Endothelial cell of hepatic sinusoid (primary cell): ENCODE measurements at regions not wholly inside any gene's neighbourhood (a gene's known extent, or its start where the extent isn't known, plus 50 kb on each side); places are given as distances from the start of the nearest gene placed in this dataset.
"Not testable (repeated sequence)": the region's sequence is repeated elsewhere in the genome, so short reads cannot be mapped to it uniquely, and the experiment has no call there.

ENCODE experiments used
- in situ Hi-C: cut with HindIII; loops from 2 replicates; pipeline ENCODE4 v1.10.0; 2017; ENCODE audit warnings: low sequenced_read_pairs

DNA sequence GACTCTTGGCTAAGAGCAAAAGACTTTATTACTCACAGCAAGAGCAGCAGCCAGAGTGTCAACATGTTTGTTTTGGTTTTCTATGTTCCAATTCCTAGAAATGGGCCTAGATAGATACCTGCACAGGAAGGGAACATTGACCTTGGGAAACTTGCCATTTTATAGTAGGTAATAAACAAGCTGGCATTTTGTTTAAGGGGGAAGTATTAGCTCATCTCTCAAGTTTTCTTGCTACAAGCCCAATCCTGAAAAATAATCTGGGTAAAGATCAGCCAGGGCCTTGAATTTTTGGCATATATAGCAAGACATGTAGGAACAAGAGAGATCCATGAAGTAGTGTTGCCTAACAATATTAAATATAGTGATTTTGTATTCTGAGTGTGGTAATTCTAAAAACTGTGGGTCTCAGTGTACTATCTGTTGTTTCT lies 51.4 kb upstream of the RGL1 start:
- in situ Hi-C loops = loop anchor here (5.0 kb wide), 1 partner anchor 74 kb away; no protein-coding TSS in a partner anchor

DNA sequence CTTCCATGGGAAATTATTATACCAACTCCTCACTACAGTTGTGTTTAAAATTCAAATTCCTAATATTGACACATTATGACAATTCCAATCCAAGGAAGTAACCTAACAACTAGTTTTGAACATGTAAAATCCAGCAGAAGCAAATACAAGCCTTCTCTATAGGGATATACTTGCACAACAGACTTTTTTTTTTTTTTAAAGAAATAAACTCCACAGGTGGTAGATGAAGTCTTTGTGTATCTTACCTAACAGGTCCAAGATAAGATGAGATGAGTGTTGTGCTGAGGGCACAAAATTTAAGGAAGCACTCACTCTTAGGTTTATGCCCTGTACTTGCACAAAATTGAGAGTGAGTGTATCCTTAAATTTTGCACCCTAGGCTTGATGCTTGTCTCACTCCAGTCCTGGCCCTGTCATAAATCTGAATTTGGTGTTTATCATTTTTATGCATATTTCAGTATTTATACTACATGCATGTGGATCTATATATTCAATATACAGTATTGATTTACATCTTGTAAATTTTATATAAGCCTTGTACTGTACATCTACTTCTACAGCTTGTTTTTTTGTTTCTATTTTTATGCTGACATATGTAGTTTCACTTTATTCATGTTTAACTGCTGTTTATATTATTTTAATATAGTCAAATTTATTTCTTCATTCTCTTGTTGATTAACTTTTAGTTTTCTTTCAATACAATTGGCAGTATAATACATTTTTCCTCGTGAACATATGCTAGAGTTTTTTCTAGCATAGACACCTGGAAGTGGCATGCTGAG lies 60.6 kb upstream of the RGL1 start:
- in situ Hi-C loops = no loop called here

DNA sequence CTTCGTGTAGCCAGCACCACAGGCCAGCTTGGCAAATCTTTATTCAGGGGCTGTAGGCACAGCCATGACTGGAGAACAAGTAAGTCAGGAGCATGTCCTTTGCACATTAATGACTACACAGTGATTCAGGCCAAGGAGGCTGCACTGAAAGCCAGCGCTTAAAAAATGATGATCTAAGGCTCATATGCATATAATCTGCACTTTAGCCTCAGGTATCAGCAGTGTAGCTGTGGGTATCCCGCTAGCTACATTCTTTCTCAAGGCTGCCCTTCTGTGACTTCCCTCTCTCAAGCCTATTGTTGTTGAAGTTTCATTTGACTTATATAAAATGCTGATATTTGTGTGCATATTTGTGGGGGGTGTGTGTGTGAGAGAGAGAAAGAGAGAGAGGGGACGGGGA lies 62.6 kb upstream of the RGL1 start:
- in situ Hi-C loops = no loop called here

DNA sequence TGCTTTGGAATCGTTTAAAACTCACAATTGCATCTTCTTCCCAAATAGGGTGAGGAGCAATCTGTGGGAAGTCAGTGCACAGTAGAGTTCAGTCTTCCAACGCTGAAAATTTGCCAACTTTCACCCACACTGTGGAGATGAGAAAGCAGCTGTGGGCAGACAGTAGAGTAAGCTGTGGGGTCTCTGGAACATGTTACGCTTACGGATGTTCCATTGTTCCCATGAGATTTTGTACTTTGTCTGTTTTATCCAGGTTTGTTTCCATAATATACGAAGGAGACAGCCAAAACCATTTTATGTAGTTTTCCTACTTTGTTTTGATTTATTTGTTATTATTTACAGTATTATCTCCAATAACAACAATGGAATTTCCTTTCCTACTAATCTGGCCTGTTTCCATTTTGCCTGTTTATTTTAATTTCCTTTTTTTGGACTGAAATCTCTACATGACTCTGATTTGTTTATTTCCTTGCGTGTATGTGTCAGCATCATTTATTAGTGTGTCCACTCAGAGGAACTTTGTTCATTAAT lies 65.1 kb upstream of the RGL1 start:
- in situ Hi-C loops = no loop called here

DNA sequence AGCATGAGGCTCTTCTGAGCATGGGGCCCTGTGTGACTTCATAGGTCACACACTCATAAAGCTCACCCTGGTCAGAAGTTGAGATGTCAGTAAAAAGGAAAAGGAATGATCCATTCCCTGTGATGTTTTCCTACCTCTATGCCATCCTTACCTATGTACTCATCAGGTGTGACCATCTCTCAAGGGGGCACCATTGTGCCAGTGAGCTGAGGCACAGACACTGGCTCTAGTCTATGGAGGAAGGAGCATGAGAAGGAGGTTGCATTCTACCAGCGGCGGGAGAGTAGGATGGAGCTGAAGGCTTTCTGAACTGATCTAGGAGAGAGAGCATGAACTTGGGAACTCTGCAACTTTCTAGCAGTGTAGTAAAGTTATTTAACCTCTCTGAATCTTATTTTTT lies 65.8 kb upstream of the RGL1 start:
- in situ Hi-C loops = no loop called here

DNA sequence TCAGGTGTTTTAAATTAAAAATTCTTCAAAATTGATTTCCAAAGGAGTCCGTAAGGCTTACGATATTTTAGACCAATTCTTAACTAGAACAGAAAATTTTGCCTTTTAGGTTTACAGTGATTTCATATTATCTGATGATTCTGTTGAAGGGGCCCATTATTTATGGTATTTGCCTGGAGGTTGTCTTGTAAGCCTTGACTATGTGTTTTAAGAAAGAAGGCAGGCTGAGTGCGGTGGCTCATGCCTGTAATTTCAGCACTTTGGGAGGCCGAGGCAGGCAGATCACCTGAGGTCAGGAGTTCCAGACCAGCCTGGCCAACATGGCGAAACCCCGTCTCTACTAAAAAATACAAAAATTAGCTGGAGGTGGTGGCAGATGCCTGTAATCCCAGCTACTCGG lies 67.0 kb upstream of the RGL1 start:
- in situ Hi-C loops = not testable (repeated sequence)

DNA sequence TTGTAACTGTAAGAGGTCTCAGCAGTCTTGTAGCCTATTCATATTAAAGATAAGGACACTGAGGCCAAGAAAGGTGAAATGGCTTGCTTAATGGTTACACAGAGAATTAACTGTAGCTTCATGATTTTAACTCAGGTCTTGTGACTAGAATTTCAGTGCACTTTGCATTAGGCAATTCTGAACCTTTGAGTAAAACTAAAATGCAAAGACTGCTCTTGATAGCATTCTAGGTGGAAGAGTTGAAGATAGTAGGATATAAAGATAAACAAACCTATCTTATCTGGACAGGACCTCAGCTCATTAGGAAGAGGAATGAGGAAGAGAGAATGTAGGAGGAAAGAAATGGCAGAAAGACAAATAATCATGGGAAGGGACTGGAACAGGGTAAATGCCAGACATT lies 68.6 kb upstream of the RGL1 start:
- in situ Hi-C loops = no loop called here

DNA sequence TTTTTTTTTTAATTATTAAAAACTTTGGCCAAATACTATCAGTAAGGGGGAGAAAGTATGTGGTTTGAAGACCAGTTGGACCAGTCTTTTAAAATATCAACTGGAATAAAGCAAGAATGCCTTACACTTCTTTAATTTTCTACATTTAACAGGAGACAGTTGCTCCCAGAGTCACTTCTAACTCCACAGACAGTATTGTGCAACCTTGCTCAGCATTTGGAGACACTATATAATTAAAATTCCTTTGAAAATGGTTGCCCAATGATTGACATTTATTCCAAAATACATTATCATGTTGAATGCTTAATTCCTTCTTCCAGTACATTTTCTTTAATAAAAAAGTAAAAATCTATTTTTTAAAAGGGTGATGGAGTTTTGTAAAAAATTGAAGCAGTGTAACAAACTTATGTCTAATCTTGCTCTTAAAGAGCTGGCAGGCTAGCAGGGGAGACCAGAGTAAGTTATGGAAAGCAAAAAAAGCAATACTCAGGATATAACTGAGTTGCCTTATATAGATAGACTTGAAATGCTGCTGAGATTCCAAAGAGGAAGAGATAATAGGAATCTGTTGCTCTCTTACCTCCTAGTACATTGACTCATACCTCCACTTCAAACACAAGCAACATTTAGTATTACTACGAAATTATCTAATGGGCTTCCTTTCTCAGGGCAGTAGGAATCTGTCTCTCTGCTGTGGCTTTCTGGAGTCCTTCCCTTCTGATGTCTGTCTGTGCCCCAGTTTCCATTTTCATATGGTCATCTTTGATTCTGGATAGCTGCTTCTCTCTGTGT lies 69.7 kb upstream of the RGL1 start:
- in situ Hi-C loops = no loop called here

DNA sequence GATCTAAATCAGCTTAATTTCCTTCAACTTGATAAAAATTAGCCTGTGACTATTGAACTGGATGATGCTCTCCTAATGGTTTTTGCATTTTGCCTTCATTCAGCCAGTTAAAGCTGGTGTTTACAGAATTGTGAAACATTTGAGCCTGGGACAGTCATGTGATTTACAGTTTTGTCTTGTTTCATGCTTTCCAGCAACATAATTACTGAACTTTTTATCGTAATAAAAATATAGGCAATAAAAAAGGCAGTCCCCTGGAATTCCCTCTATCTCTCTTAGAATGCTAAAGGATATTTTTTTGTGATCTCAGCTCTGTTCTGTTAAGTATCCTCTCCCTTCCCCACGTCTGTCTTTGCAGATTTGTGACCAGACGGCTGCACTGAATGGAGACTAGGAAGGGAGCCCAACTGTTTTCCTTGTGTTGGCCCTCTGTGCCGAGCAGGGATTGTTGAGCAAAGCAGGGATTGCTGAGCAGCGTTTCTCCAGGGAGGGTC lies 70.3 kb upstream of the RGL1 start:
- in situ Hi-C loops = no loop called here

DNA sequence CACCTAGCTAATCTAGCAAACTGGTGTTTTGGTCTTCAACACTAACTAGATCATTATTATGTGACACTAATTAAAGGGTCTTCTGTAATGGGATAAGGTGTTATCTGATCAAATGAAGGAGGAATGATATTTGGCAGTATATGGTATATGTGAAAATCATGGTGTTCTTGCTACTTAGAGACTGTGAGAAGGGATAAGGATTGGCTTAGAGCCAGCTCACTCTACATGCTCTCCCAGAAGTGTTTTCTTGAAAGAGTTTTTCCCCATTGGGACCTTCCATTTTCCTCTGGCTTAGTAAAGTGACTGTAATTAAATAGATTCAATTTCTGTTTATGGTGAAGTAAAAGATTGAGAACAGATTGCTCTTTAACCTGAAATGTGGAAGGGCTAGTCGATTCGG lies 71.2 kb upstream of the RGL1 start:
- in situ Hi-C loops = no loop called here

DNA sequence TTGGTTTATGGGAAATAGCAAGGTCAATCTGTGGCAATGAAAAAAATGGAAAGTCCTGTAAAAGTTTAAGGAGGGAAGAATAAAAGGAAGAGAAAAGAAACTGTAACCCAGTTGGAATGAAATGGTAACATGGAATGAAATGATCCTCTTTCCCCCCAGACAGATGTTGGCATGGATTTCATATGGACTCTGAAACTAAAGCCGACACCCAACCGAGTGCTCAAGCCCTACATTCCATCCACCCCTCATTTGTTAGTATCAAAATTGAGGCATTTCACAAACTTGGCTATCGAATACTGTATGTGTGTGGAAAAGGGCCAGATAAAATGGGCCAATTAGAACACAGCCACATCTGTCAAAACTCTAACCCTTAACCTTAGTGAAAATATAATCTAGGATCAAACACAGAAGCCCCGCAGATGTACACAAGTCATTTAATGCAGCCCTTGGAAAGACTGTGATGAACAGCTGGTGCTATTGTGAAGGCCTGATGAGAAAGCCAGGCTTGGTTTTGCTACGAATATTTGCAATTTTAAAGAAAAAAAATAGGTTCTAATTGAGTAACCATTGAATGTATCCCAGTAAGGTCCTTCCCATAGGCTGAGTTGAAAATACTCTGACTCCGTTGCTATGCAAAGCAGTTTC lies 72.6 kb upstream of the RGL1 start:
- in situ Hi-C loops = no loop called here

DNA sequence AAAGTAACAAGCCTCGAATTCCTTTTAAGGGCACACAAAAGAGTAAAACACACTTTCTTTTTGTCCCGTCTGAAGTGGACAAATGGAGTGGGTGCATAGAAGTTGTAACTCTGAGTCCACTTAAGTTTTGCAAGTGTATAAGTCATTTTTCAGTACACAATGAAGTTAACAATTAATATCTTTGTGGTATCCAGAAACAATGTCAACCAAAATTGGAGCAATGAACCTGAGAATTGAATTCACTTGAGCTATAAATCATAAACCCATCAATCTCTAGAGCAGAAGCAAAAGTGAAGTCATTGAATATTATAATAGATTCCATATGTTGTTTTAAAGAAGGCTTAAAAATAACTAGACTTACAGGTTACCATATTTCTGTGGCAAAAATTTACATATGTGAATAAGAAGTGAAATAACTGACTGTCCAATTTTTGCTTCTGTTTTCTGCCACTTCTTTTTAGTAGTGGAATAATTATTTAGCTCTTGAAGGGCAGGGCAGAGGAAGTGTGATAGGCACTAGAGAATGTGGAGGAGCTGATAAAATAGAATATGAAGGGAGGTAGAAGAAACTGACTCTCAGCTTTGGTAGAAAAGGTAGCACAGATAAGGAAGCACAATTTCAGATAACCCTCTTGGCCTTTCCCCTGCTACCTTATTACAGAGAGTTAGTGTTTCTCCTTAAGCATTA lies 73.9 kb upstream of the RGL1 start:
- in situ Hi-C loops = no loop called here

DNA sequence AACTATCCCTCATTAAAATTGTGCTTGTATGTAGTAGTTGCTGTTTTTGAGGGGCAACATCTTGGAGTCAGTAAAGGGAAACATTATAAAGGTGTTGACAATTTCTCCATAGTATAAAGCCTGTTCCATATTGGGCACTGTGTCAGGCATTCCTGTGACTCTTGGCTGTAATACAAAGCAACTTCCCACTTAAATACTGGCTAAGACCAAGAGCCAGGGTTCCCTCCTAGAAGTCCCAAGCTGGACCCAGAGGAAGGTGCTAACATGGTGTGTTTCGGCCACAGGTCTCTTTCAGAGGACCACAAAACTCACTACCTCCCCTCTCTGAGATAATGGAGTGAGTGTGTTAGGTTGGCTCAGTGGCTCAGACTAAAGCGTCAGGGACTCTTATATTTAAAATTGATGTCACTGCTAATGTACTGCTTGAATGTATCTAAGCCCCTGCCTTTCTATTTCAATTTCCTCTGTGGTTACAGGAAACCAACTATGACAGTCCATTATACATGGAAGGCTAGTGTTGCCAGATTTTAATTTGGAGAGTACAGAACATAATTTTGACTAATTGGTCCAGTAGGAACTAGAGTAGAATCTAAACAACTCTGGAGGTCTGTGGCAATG lies 74.7 kb upstream of the RGL1 start:
- in situ Hi-C loops = no loop called here

DNA sequence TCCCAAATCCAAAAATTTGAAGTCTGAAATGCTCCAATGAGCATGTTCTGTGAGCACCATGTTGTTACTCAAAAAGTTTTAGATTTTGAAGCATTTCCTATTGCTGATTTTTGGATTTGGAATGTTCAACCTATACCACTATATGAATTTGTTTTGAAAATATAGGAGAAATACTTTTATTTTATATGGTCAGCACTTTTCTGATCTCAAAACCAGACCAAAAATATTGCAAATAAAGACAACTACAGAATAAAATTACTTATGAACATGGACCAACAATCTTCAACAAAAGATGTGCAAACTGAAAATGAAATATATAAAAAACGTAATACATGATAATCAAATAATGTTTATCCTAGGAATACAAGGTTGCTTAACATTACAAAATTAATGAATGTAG lies 73.7 kb upstream of the APOBEC4 start:
- in situ Hi-C loops = no loop called here

DNA sequence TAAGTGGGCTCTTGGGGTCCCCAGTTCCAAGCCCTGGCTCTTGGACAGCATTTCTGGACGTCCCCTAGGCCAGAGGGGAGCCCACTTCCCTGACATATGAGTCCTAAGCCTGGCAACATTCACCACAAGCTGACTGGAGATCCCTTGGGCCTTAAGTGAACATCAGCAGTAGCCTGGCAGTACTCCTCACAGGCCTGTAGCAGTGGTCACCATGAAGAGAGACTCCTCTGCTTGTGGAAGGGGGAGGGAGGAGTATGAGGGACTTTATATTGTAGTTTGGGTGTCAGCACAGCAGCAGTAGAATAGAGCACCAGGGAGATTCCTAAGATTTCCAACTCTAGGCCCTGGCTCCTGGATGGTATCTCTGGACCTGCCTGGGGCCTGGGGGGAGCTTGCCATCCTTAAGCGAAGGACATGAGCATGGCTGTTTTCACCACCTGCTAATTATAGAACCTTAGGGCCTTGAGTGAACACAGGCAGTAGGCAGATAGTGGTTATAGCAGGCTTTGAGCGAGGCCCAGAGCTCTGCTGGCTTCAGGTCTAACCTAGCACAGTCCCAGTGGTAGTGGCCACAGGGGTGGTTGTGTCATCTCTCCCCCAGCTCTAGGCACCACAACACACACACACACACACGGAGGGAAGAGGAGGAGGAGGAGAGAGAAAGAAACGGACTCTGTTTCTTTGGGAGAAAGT lies 71.4 kb upstream of the APOBEC4 start:
- in situ Hi-C loops = no loop called here

DNA sequence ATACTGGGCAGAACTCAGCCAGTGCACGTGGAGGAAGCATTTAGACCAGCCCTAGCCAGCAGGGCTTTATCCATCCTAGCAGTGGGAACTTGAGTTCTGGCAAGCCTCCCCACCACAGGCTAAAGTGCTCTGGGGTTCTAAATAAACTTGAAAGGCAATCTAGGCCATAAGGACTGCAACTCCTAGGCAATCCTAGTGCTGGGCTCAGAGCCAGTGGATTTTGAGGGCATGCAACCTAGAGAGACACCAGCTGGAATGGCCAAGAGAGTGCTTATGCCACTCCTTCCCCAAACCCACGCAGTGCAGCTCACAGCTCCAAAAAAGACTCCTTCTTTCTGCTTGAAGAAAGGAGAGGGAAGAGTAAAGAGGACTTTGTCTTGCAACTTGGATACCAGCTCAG lies 70.5 kb upstream of the APOBEC4 start:
- in situ Hi-C loops = no loop called here

DNA sequence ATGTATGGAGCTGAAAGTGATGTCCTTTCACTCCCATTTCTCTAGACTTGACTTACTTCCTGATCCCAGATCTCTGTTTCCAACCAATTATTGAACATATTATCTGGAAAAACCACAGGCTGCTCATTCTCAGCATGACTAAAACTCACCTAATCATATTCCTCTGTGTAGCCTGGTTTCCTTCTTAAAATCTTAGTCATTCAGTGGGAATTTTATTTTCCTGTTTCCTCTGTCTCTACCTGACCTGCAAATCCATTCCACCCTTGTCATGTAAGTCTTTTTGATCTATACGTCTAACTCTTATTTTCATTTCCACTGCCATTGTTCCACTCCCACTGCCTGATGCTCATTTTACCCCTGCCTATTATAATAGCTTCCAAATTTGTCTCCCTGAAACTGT lies 67.9 kb upstream of the APOBEC4 start:
- in situ Hi-C loops = no loop called here

DNA sequence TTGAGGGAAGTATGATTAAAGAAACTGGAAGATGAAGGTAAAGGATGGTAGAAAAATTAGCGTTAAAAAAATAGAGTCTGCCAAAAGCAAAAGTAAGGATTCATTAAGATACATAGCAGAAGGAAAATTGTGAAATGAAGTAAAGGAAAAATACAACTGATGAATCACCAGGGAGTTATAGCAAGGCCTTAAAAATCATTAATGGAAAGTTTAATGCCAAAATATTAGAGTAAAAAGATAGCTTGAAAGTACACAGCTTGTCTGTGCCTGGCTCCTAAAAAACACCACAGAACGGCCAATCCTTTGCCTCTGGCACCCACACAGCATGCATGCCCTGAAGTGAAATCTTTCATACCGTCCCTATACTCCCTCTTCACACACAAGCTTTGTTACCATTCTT lies 66.9 kb upstream of the APOBEC4 start:
- in situ Hi-C loops = no loop called here

DNA sequence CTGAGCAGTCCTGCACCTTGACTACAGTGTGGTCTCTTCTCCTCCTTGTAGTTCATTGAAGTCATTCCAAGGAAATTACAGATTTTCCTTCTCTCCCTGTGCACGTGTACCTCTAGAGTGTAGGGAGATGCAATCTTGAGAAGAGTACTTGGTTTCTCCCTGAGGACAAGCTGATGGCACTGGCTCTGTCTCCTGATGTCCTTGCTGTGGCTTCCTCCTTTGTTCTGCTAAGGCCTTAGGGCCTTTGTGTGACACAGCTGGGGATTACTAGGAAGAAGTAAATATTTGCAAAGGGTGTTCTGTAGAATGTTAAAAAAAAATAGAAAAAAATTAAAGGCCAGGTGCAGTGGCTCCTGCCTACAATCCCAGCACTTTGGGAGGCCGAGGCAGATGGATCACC lies 66.2 kb upstream of the APOBEC4 start:
- in situ Hi-C loops = no loop called here

DNA sequence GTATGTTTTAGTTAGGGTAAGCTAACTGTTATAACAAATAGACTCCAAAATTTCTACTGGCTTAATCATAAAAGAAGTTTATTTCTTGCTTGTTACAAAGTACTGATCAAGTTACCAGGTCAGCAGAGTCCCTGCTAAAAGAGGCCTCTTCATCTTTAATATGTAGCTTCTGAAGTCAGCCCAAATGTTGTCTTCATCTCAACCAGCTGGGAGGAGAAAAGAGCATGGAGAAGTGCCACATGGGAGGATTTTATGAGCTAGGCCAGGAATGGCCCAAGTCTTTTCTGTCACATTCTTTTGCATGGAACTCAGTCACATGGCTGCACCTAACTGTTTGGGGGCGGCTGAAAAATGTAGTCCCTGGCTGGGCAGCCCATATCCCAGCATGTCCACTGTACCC lies 63.2 kb upstream of the APOBEC4 start:
- in situ Hi-C loops = no loop called here
